IMR-90 (cell line): ENCODE measurements at regions not wholly inside any gene's neighbourhood (a gene's known extent, or its start where the extent isn't known, plus 50 kb on each side); places are given as distances from the start of the nearest gene placed in this dataset.
"Not testable (repeated sequence)": the region's sequence is repeated elsewhere in the genome, so short reads cannot be mapped to it uniquely, and the experiment has no call there.

Source experiments
- ATAC-seq: fragments of 200-7000 bp; cut with Tn5 transposase; 2 replicates; pipeline ENCODE4 v1.9.1; 2020; ENCODE audit warnings: low read depth, mild to moderate bottlenecking, moderate library complexity
- BruUV-seq: library from RNA; stranded (reverse); fragments of 400-500 nt; replicated peaks from 2 replicates; lab custom pipeline; 2021; lab: Mats Ljungman, UMichigan
- CTCF ChIA-PET: fragments of 300-600 bp; formaldehyde crosslinking; extraction: SDS; loops from one replicate; lab custom pipeline; 2021; ENCODE audit warnings: antibody characterized with exemption; lab: Yijun Ruan, JAX
- POLR2A ChIA-PET: fragments of 300-600 bp; sonication (Branson Sonifier 250); formaldehyde crosslinking; loops from one replicate; lab custom pipeline; 2022; ENCODE audit warnings: antibody characterized with exemption; ENCODE audit not compliant: unreplicated experiment; lab: Charles Lee
- DNase-seq: peaks from one replicate; pipeline ENCODE4 v3.0.0; 2013
- H2AFZ ChIP-seq: replicated peaks from 2 replicates; pipeline ENCODE3; 2013; ENCODE audit warnings: low read length, mild to moderate bottlenecking; ENCODE audit not compliant: poor library complexity
- H2AK5ac ChIP-seq: 2 replicates; pipeline ENCODE4 v1.6.1; 2013; ENCODE audit warnings: low read depth, low read length, inconsistent platforms
- H2AK9ac ChIP-seq: replicated peaks from 2 replicates; pipeline ENCODE3; 2013; ENCODE audit warnings: mild to moderate bottlenecking, low read depth, low read length, moderate library complexity; ENCODE audit not compliant: poor library complexity
- H2BK120ac ChIP-seq: 2 replicates; pipeline ENCODE4 v1.6.1; 2013; ENCODE audit warnings: low read depth, low read length, inconsistent platforms
- H2BK15ac ChIP-seq: 3 replicates; pipeline ENCODE4 v1.6.1; 2013; ENCODE audit warnings: low read depth, low read length, inconsistent platforms
- H2BK20ac ChIP-seq: 2 replicates; pipeline ENCODE4 v1.6.1; 2013; ENCODE audit warnings: low read depth, mild to moderate bottlenecking, inconsistent platforms, low read length, moderate library complexity
- H2BK5ac ChIP-seq: 2 replicates; pipeline ENCODE4 v1.6.1; 2013; ENCODE audit warnings: mild to moderate bottlenecking, low read depth, low read length, inconsistent platforms; ENCODE audit not compliant: poor library complexity, severe bottlenecking
- H3K14ac ChIP-seq: replicated peaks from 2 replicates; pipeline ENCODE4 v1.6.1; 2013; ENCODE audit warnings: low read depth, low read length, inconsistent platforms
- H3K18ac ChIP-seq: 2 replicates; pipeline ENCODE4 v1.6.1; 2013; ENCODE audit warnings: low read depth, low read length, control low read depth
- H3K23ac ChIP-seq: 2 replicates; pipeline ENCODE4 v1.6.1; 2013; ENCODE audit warnings: low read depth, low read length, inconsistent platforms
- H3K27ac ChIP-seq: 2 replicates; pipeline ENCODE4 v1.5.1; 2013; ENCODE audit warnings: mild to moderate bottlenecking, control low read depth, low read length; ENCODE audit not compliant: insufficient read depth
- H3K27me3 ChIP-seq: 2 replicates; pipeline ENCODE4 v1.6.1; 2013; ENCODE audit warnings: low read length; ENCODE audit not compliant: control insufficient read depth, insufficient read depth
- H3K36me3 ChIP-seq: 2 replicates; pipeline ENCODE4 v1.6.1; 2013; ENCODE audit warnings: low read length, mixed read lengths; ENCODE audit not compliant: control insufficient read depth, insufficient read depth
- H3K4ac ChIP-seq: 2 replicates; pipeline ENCODE4 v1.6.1; 2013; ENCODE audit warnings: low read depth, low read length, inconsistent platforms
- H3K4me1 ChIP-seq: 2 replicates; pipeline ENCODE4 v1.6.1; 2013; ENCODE audit warnings: low read length, mixed read lengths; ENCODE audit not compliant: control insufficient read depth, insufficient read depth
- H3K4me2 ChIP-seq: 2 replicates; pipeline ENCODE4 v1.6.1; 2013; ENCODE audit warnings: low read depth, mild to moderate bottlenecking, control low read depth, low read length, moderate library complexity
- H3K4me3 ChIP-seq: 2 replicates; pipeline ENCODE4 v1.5.1; 2013; ENCODE audit warnings: low read depth, mild to moderate bottlenecking, control low read depth, low read length, moderate library complexity; ENCODE audit not compliant: insufficient read depth
- H3K56ac ChIP-seq: 2 replicates; pipeline ENCODE4 v1.6.1; 2013; ENCODE audit warnings: low read length, inconsistent platforms; ENCODE audit not compliant: insufficient read depth; ENCODE audit errors: extremely low read depth
- H3K79me1 ChIP-seq, 2 experiments: 2 replicates each; pipeline ENCODE4 v1.6.1; 2013; ENCODE audit warnings: low read length in 2 of 2, inconsistent platforms in 1 of 2, low read depth in 1 of 2
- H3K9ac ChIP-seq: 2 replicates; pipeline ENCODE4 v1.6.1; 2013; ENCODE audit warnings: low read depth, low read length, control low read depth
- H3K9me1 ChIP-seq: 2 replicates; pipeline ENCODE4 v1.6.1; 2013; ENCODE audit warnings: low read length, inconsistent platforms; ENCODE audit not compliant: insufficient read depth
- H3K9me3 ChIP-seq: 2 replicates; pipeline ENCODE4 v1.6.1; 2013; ENCODE audit warnings: low read length; ENCODE audit not compliant: control insufficient read depth, insufficient read depth
- H4K20me1 ChIP-seq: 2 replicates; pipeline ENCODE4 v1.6.1; 2013; ENCODE audit warnings: low read length, inconsistent platforms; ENCODE audit not compliant: insufficient read depth
- H4K5ac ChIP-seq: 2 replicates; pipeline ENCODE4 v1.6.1; 2013; ENCODE audit warnings: mild to moderate bottlenecking, low read depth, low read length, control low read depth
- H4K8ac ChIP-seq, 2 experiments: 2 replicates each; pipeline ENCODE4 v1.6.1; 2013; ENCODE audit warnings: low read depth in 2 of 2, low read length in 2 of 2, control low read depth in 1 of 2, inconsistent platforms in 1 of 2
- H4K91ac ChIP-seq: 2 replicates; pipeline ENCODE4 v1.6.1; 2013; ENCODE audit warnings: low read depth, low read length, inconsistent platforms; ENCODE audit not compliant: insufficient read depth
- WGBS, 2 experiments: methylation state at CpG; one replicate each; pipeline versions ENCODE4 v1.1.5 to v1.1.7; 2013; ENCODE audit warnings: missing lambda C conversion rate in 2 of 2; ENCODE audit not compliant: insufficient read length in 1 of 2; ENCODE audit errors: extremely low coverage in 2 of 2; 5-methylcytosine and 5-hydroxymethylcytosine counted together
- dilution Hi-C: fragments of 300-500 bp; cut with HindIII; formaldehyde crosslinking; loops from one replicate; pipeline ENCODE4 v1.14.3; 2018; ENCODE audit warnings: low sequenced_read_pairs; ENCODE audit not compliant: unreplicated experiment
- in situ Hi-C: fragments of 300-500 bp; cut with MboI; formaldehyde crosslinking; loops from 3 replicates; pipeline ENCODE4 v1.14.3; 2019; ENCODE audit warnings: low sequenced_read_pairs, inconsistent platforms, mixed read lengths
- intact Hi-C: fragments of 100-400 bp; cut with micrococcal nuclease; formaldehyde crosslinking; loops from 2 replicates; pipeline ENCODE4 v1.10.0; 2022

GRCh38 chr5:126058392-126058791 lies 364.8 kb upstream of the GRAMD2B start:
- H2AK5ac ChIP-seq, BruUV-seq, H3K23ac ChIP-seq, H3K27ac ChIP-seq, dilution Hi-C loops, H4K8ac ChIP-seq, H3K4ac ChIP-seq, H3K27me3 ChIP-seq, H3K9me1 ChIP-seq, H3K9me3 ChIP-seq, ATAC-seq, H3K36me3 ChIP-seq, H2BK20ac ChIP-seq, H3K56ac ChIP-seq, H2BK120ac ChIP-seq, DNase-seq, H3K4me1 ChIP-seq, H3K9ac ChIP-seq, H3K4me2 ChIP-seq, H3K79me1 ChIP-seq, H3K18ac ChIP-seq, H4K5ac ChIP-seq, intact Hi-C loops, H2AFZ ChIP-seq, H2AK9ac ChIP-seq, H2BK5ac ChIP-seq, H4K20me1 ChIP-seq, in situ Hi-C loops, H4K91ac ChIP-seq, H2BK15ac ChIP-seq, POLR2A ChIA-PET, H3K14ac ChIP-seq, H3K4me3 ChIP-seq: not testable (repeated sequence)
- CTCF ChIA-PET = interaction anchor here (0.7 kb wide), 1 partner anchor 63 kb away, joined by 3 read pairs; no protein-coding TSS in a partner anchor
- WGBS, 2 experiments = no CpG with 5 or more reads among the region's 5 CpGs
